ENCODE measurements at regions not wholly inside any gene's neighbourhood (a gene's known extent, or its start where the extent isn't known, plus 50 kb on each side); places are given as distances from the start of the nearest gene placed in this dataset.

- TF ChIP-seq POLR2A (IDR thresholded peaks at IDR 0.05; ENCODE audit: low read depth, low read length) (no peak), POLR2AphosphoS5 (IDR thresholded peaks at IDR 0.05; ENCODE audit: low read depth, low read length) (no peak), PAX5 (IDR thresholded peaks at IDR 0.05; ENCODE audit: insufficient read depth, low read length, severe bottlenecking) (no peak)
Measured at GRCh38 chr10:129055986-129056385, 411.1 kb upstream of the MGMT start.

Measured in GM12891 (cell line).